ENCODE measurements at regions not wholly inside any gene's neighbourhood (a gene's known extent, or its start where the extent isn't known, plus 50 kb on each side); places are given as distances from the start of the nearest gene placed in this dataset.

DNA sequence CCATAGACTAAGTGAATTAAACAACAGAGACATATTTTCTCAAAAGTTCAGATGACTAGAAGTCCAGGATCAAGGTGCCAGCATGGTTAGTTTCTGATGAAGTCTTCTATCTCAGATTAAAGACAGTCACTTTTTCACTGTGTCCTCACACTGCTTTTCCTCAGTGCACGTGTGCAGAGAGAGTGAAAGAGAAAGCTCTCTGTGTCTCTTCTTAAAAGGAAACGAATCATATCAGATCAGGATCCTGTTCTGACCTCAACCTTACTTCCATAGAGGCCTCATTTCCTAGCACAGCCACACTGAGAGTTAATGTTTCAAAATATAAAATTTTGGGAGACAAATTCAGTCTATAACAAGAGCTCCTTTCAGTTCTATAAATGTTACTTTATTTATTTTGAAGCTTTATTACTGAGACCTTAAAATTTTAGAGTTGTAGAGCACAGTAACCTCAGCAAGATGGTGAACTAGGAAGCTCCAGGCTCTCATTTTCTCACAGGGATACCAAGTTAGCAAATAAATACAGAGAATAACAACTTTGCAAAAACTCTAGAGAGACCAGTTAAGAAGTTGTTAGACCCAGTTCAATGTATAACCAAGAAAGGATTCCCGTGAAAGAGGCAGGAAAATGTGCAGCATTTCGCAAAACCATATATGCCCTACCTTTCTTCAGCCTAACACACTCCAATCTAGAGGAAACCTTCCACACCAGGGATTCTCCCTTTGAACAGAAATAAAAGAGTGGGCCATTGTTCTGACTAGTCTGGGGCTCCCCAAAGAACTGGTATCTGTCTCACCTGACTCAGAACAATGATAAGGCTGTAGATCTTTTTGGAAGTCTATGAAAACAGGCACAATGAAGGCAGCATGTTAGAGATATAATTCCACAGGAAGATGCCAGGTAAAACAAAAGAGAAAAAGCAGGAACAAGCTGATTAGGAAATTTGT, 372.2 kb downstream of the MRPL39 start:
- Histone ChIP-seq H2AFZ (ENCODE audit: low read depth, low read length) (no peak overlapping the region), H3K4me2 (ENCODE audit: insufficient read depth, low read length) (no peak overlapping the region), H4K20me1 (replicated peaks; ENCODE audit: control insufficient read depth, extremely low read depth, insufficient read depth, low read length) (no peaks in the 10 kb centered on the region), H3K9me1 (replicated peaks; ENCODE audit: control insufficient read depth, extremely low read depth, insufficient read depth, low read length) (no peaks in the 10 kb centered on the region), H3K4me1 (ENCODE audit: control insufficient read depth, extremely low read depth, insufficient read depth, low read length) (no peaks in the 10 kb centered on the region), H3K9ac (replicated peaks; ENCODE audit: extremely low read depth, insufficient read depth, low read length) (no peak overlapping the region), H3K36me3 (ENCODE audit: control insufficient read depth in 2 of 2, extremely low read depth in 1 of 2, insufficient read depth in 2 of 2, low read length in 2 of 2) (no peaks in the 10 kb centered on the region), H3K27me3 (ENCODE audit: control insufficient read depth in 2 of 2, insufficient read depth in 2 of 2, low read length in 2 of 2) (no peaks in the 10 kb centered on the region), H3K27ac (ENCODE audit: insufficient read depth, low read depth, low read length) (no peak overlapping the region), H3K4me3 (replicated peaks in 1 of 3; ENCODE audit: insufficient read depth in 1 of 3, low read depth in 1 of 3, low read length in 3 of 3) (no peak overlapping the region), H3K9me3 (replicated peaks; ENCODE audit: control insufficient read depth, insufficient read depth, low read length) (no peaks in the 10 kb centered on the region), H3K79me2 (ENCODE audit: control insufficient read depth, insufficient read depth, low read length) (no peaks in the 10 kb centered on the region)
- no TSS peak for BruUV-seq (replicated peaks)
- dilution Hi-C loops (cut with MboI; ENCODE audit: extremely low pct_ligation_motif_present, low sequenced_read_pairs) (no loop called here), intact Hi-C loops (cut with micrococcal nuclease) (no loop called here)
- TF ChIP-seq POLR2AphosphoS5 (IDR thresholded peaks at IDR 0.05; ENCODE audit: insufficient read depth, low read depth, low read length) (no peak), MYC (IDR thresholded peaks at IDR 0.05; ENCODE audit: low read depth, low read length) (no peak), JUN (IDR thresholded peaks at IDR 0.05; ENCODE audit: borderline replicate concordance, insufficient read depth, insufficient read length, low read depth) (no peak)
- FAIRE-seq, result no peak
- ChIA-PET POLR2A (no interaction called here), CTCF (no interaction called here)
- no peak for DNase-seq (ENCODE audit: low read depth, low spot score)

GRCh38 chr21:25220954-25221353, 386.3 kb downstream of the MRPL39 start:
- Histone ChIP-seq H3K4me1 (ENCODE audit: control insufficient read depth, extremely low read depth, insufficient read depth, low read length) (no peaks in the 10 kb centered on the region), H3K4me3 (replicated peaks in 1 of 3; ENCODE audit: insufficient read depth in 1 of 3, low read depth in 1 of 3, low read length in 3 of 3) (no peak overlapping the region), H3K4me2 (ENCODE audit: insufficient read depth, low read length) (no peak overlapping the region), H3K9me1 (replicated peaks; ENCODE audit: control insufficient read depth, extremely low read depth, insufficient read depth, low read length) (no peaks in the 10 kb centered on the region), H3K9ac (replicated peaks; ENCODE audit: extremely low read depth, insufficient read depth, low read length) (no peak overlapping the region), H3K27me3 (ENCODE audit: control insufficient read depth in 2 of 2, insufficient read depth in 2 of 2, low read length in 2 of 2) (no peaks in the 10 kb centered on the region), H3K79me2 (ENCODE audit: control insufficient read depth, insufficient read depth, low read length) (no peaks in the 10 kb centered on the region), H3K9me3 (replicated peaks; ENCODE audit: control insufficient read depth, insufficient read depth, low read length) (no peaks in the 10 kb centered on the region), H3K36me3 (ENCODE audit: control insufficient read depth in 2 of 2, extremely low read depth in 1 of 2, insufficient read depth in 2 of 2, low read length in 2 of 2) (no peaks in the 10 kb centered on the region), H4K20me1 (replicated peaks; ENCODE audit: control insufficient read depth, extremely low read depth, insufficient read depth, low read length) (no peaks in the 10 kb centered on the region), H3K27ac (ENCODE audit: insufficient read depth, low read depth, low read length) (no peak overlapping the region), H2AFZ (ENCODE audit: low read depth, low read length) (no peak overlapping the region)
- dilution Hi-C loops (cut with MboI; ENCODE audit: extremely low pct_ligation_motif_present, low sequenced_read_pairs), result no loop called here
- FAIRE-seq, result no peak
- intact Hi-C loops (cut with micrococcal nuclease), result no loop called here
- ChIA-PET CTCF (no interaction called here), POLR2A (no interaction called here)
- TF ChIP-seq GATA2 (IDR thresholded peaks at IDR 0.05; ENCODE audit: insufficient read depth, insufficient read length, low read depth, low read length), result no peak
- DNase-seq (ENCODE audit: low read depth, low spot score), result no peak
- no TSS peak for BruUV-seq (replicated peaks)

All from endothelial cell of umbilical vein (primary cell).